H1 (cell line): ENCODE measurements at regions not wholly inside any gene's neighbourhood (a gene's known extent, or its start where the extent isn't known, plus 50 kb on each side); places are given as distances from the start of the nearest gene placed in this dataset.

ENCODE experiments used
- CTCF ChIA-PET: fragments of 300-600 bp; sonication (Branson Sonifier 250); formaldehyde crosslinking; loops from one replicate; lab custom pipeline; 2021; ENCODE audit not compliant: partially characterized antibody; lab: Charles Lee
- POLR2A ChIA-PET: fragments of 300-600 bp; sonication (Branson Sonifier 250); formaldehyde crosslinking; loops from one replicate; lab custom pipeline; 2021; ENCODE audit warnings: inconsistent platforms; ENCODE audit not compliant: partially characterized antibody; lab: Charles Lee
- DNase-seq, 2 experiments: peaks; one replicate each; pipeline versions ENCODE4 v3.0.0 to v3.0.0-alpha.2; 2010 to 2022; ENCODE audit warnings: low spot score in 2 of 2, low read depth in 1 of 2, mixed read lengths in 1 of 2
- FAIRE-seq: peaks from 2 replicates; lab custom pipeline; 2011; peaks lifted over from hg19 to GRCh38; lab: Jason Lieb, UNC
- H2AFZ ChIP-seq: 2 replicates; pipeline ENCODE4 v1.8.1; 2012; ENCODE audit warnings: low read length, inconsistent platforms
- H2AK5ac ChIP-seq: 2 replicates; pipeline ENCODE4 v1.6.1; 2013; ENCODE audit warnings: low read depth, low read length
- H2BK120ac ChIP-seq: replicated peaks from 2 replicates; pipeline ENCODE3; 2013; ENCODE audit warnings: low read depth, low read length, inconsistent platforms
- H2BK12ac ChIP-seq: 2 replicates; pipeline ENCODE4 v1.6.1; 2013; ENCODE audit warnings: low read depth, low read length
- H2BK15ac ChIP-seq: 2 replicates; pipeline ENCODE4 v1.6.1; 2013; ENCODE audit warnings: low read length
- H2BK20ac ChIP-seq: 2 replicates; pipeline ENCODE4 v1.6.1; 2013; ENCODE audit warnings: low read length
- H2BK5ac ChIP-seq: 2 replicates; pipeline ENCODE4 v1.6.1; 2013; ENCODE audit warnings: low read depth, low read length
- H3K14ac ChIP-seq: 2 replicates; pipeline ENCODE4 v1.6.1; 2013; ENCODE audit warnings: inconsistent platforms; ENCODE audit not compliant: insufficient read length
- H3K18ac ChIP-seq: 2 replicates; pipeline ENCODE4 v1.6.1; 2013; ENCODE audit warnings: low read length; ENCODE audit errors: extremely low read depth
- H3K23ac ChIP-seq: 2 replicates; pipeline ENCODE4 v1.6.1; 2013; ENCODE audit warnings: inconsistent platforms; ENCODE audit not compliant: insufficient read length
- H3K23me2 ChIP-seq: 2 replicates; pipeline ENCODE4 v1.6.1; 2013; ENCODE audit warnings: low read depth, low read length
- H3K27ac ChIP-seq: 2 replicates; pipeline ENCODE4 v1.6.1; 2011; ENCODE audit warnings: low read depth, low read length, inconsistent platforms
- H3K27me3 ChIP-seq, 4 experiments: replicated peaks in 1 of 4; 1 replicate in 1 of 4; 2 replicates in 3 of 4; pipeline versions ENCODE4 v1.6.1 to v1.8.1; 2011 to 2013; ENCODE audit warnings: low read length in 3 of 4, mild to moderate bottlenecking in 3 of 4, inconsistent platforms in 2 of 4, mixed read lengths in 2 of 4, moderate library complexity in 1 of 4; ENCODE audit not compliant: control insufficient read depth in 3 of 4, insufficient read depth in 3 of 4; ENCODE audit errors: extremely low read depth in 1 of 4
- H3K36me3 ChIP-seq, 4 experiments: 2 replicates each; pipeline versions ENCODE4 v1.6.1 to v1.8.1; 2011 to 2013; ENCODE audit warnings: mild to moderate bottlenecking in 4 of 4, low read length in 3 of 4, moderate library complexity in 2 of 4, control low read depth in 1 of 4, inconsistent platforms in 1 of 4; ENCODE audit not compliant: insufficient read depth in 4 of 4, control insufficient read depth in 2 of 4
- H3K4ac ChIP-seq: replicated peaks from 2 replicates; pipeline ENCODE3; 2013; ENCODE audit warnings: low read length, low read depth, mixed read lengths, inconsistent platforms; ENCODE audit not compliant: insufficient read length
- H3K4me1 ChIP-seq, 4 experiments: replicated peaks in 1 of 4; 1 replicate in 1 of 4; 2 replicates in 3 of 4; pipeline versions ENCODE4 v1.6.1 to v1.8.1; 2011 to 2013; ENCODE audit warnings: low read length in 3 of 4, inconsistent platforms in 2 of 4, mixed read lengths in 1 of 4; ENCODE audit not compliant: insufficient read depth in 4 of 4, control insufficient read depth in 3 of 4
- H3K4me2 ChIP-seq, 2 experiments: 2 replicates each; pipeline versions ENCODE4 v1.6.1 to v1.8.1; 2011 to 2013; ENCODE audit warnings: low read depth in 2 of 2, low read length in 2 of 2, control low read depth in 1 of 2, inconsistent platforms in 1 of 2, mild to moderate bottlenecking in 1 of 2; ENCODE audit not compliant: insufficient read depth in 1 of 2
- H3K4me3 ChIP-seq, 4 experiments: fragments of 200-600, 300-600 bp in 1 of 4; sonication (generic), shearing (Covaris generic), sonication (Bioruptor Twin) in 1 of 4; 2 replicates each; pipeline versions ENCODE4 v1.5.1 to v1.8.1; 2011 to 2016; ENCODE audit warnings: low read length in 4 of 4, low read depth in 3 of 4, control low read depth in 2 of 4, inconsistent platforms in 2 of 4, mild to moderate bottlenecking in 2 of 4, mixed read lengths in 1 of 4, moderate library complexity in 1 of 4; ENCODE audit not compliant: insufficient read depth in 2 of 4; ENCODE audit errors: extremely low read depth in 1 of 4
- H3K56ac ChIP-seq: replicated peaks from 2 replicates; pipeline ENCODE3; 2013; ENCODE audit warnings: low read depth, mild to moderate bottlenecking, mixed read lengths, low read length, inconsistent platforms; ENCODE audit not compliant: insufficient read length
- H3K79me1 ChIP-seq: 2 replicates; pipeline ENCODE4 v1.6.1; 2013; ENCODE audit warnings: low read depth, low read length, control low read depth
- H3K79me2 ChIP-seq, 2 experiments: 2 replicates each; pipeline versions ENCODE4 v1.6.1 to v1.8.1; 2012 to 2013; ENCODE audit warnings: low read length in 2 of 2, mild to moderate bottlenecking in 2 of 2, inconsistent platforms in 1 of 2; ENCODE audit not compliant: insufficient read depth in 2 of 2, control insufficient read depth in 1 of 2
- H3K9ac ChIP-seq, 4 experiments: replicated peaks in 1 of 4; 1 replicate in 1 of 4; 2 replicates in 3 of 4; pipeline versions ENCODE4 v1.6.1 to v1.8.1; 2011 to 2013; ENCODE audit warnings: low read depth in 3 of 4, low read length in 3 of 4, control low read depth in 2 of 4, mild to moderate bottlenecking in 2 of 4, moderate library complexity in 2 of 4, inconsistent platforms in 1 of 4; ENCODE audit errors: extremely low read depth in 1 of 4
- H3K9me3 ChIP-seq, 2 experiments: 2 replicates each; pipeline versions ENCODE4 v1.6.1 to v1.8.1; 2012 to 2013; ENCODE audit warnings: mild to moderate bottlenecking in 2 of 2, moderate library complexity in 2 of 2, control low read depth in 1 of 2, inconsistent platforms in 1 of 2, low read depth in 1 of 2, low read length in 1 of 2, mixed read lengths in 1 of 2; ENCODE audit not compliant: insufficient read depth in 2 of 2
- H4K20me1 ChIP-seq, 2 experiments: replicated peaks in 1 of 2; 2 replicates each; pipeline versions ENCODE3 to v1.8.1; 2011 to 2013; ENCODE audit warnings: inconsistent platforms in 2 of 2, low read length in 2 of 2, mild to moderate bottlenecking in 1 of 2; ENCODE audit not compliant: insufficient read depth in 2 of 2, control insufficient read depth in 1 of 2
- H4K5ac ChIP-seq: 2 replicates; pipeline ENCODE4 v1.6.1; 2013; ENCODE audit warnings: low read length, low read depth, mixed read lengths, inconsistent platforms; ENCODE audit not compliant: insufficient read length
- H4K8ac ChIP-seq: 2 replicates; pipeline ENCODE4 v1.8.0; 2013; ENCODE audit warnings: mild to moderate bottlenecking, moderate library complexity, low read length, inconsistent platforms; ENCODE audit not compliant: insufficient read depth; ENCODE audit errors: extremely low read depth
- H4K91ac ChIP-seq: replicated peaks from 2 replicates; pipeline ENCODE3; 2013; ENCODE audit warnings: low read length, mixed read lengths, inconsistent platforms; ENCODE audit not compliant: insufficient read length
- ATF3 ChIP-seq: IDR thresholded peaks from 2 replicates; pipeline ENCODE4 v1.6.1; 2011; ENCODE audit warnings: low read depth, mild to moderate bottlenecking, low read length; ENCODE audit not compliant: insufficient read depth
- BCL11A ChIP-seq, 2 experiments: IDR thresholded peaks; one replicate each; pipeline ENCODE4 v1.6.1; 2011; ENCODE audit warnings: low read depth in 2 of 2, low read length in 2 of 2, mild to moderate bottlenecking in 2 of 2
- BRCA1 ChIP-seq: IDR thresholded peaks from 2 replicates; pipeline ENCODE4 v1.6.1; 2012; ENCODE audit warnings: low read depth, low read length, improper control_type of control experiment
- CBX8 ChIP-seq: fragments of 300-800, 300-1000 bp; sonication (generic); IDR thresholded peaks from 2 replicates; pipeline ENCODE4 v1.7.1; 2016; ENCODE audit warnings: low read depth, low read length, borderline replicate concordance
- CHD1 ChIP-seq: IDR thresholded peaks from 2 replicates; pipeline ENCODE4 v1.6.1; 2012; ENCODE audit warnings: low read depth, low read length, improper control_type of control experiment
- CHD2 ChIP-seq: IDR thresholded peaks from 2 replicates; pipeline ENCODE4 v1.6.1; 2012; ENCODE audit warnings: low read length, improper control_type of control experiment
- POLR2A ChIP-seq, 2 experiments: IDR thresholded peaks; 1 replicate in 1 of 2; 2 replicates in 1 of 2; pipeline ENCODE4 v1.6.1; 2011; ENCODE audit warnings: low read depth in 2 of 2, low read length in 2 of 2, mild to moderate bottlenecking in 2 of 2; ENCODE audit errors: control extremely low read depth in 1 of 2
- SP2 ChIP-seq: IDR thresholded peaks from 2 replicates; pipeline ENCODE4 v1.6.1; 2012; ENCODE audit warnings: mild to moderate bottlenecking, low read length, inconsistent platforms
- SUZ12 ChIP-seq: fragments of 200-600 bp; sonication (generic); IDR thresholded peaks from 2 replicates; pipeline ENCODE4 v1.6.1; 2012; ENCODE audit warnings: mild to moderate bottlenecking, inconsistent platforms, low read length, moderate library complexity, mixed read lengths
- ZNF274 ChIP-seq: IDR thresholded peaks from 2 replicates; pipeline ENCODE4 v1.7.0; 2012; ENCODE audit warnings: low read length, borderline replicate concordance; ENCODE audit errors: extremely low read depth
- WGBS, 2 experiments: shearing (Covaris generic) in 1 of 2; methylation state at CpG; one replicate each; pipeline versions ENCODE4 v1.1.6 to v1.1.7; 2013 to 2015; ENCODE audit warnings: low lambda C conversion rate in 2 of 2, mixed read lengths in 2 of 2, inconsistent platforms in 1 of 2, low coverage in 1 of 2, missing lambda C conversion rate in 1 of 2; ENCODE audit not compliant: insufficient replicate concordance in 2 of 2, insufficient coverage in 1 of 2, insufficient read length in 1 of 2; ENCODE audit errors: extremely low coverage in 1 of 2, missing lambda C conversion rate in 1 of 2; 5-methylcytosine and 5-hydroxymethylcytosine counted together
- TF ChIP-seq, protein P1 (sequence below): IDR thresholded peaks from 2 replicates; pipeline ENCODE4 v1.6.1; 2012; ENCODE audit warnings: inconsistent platforms
- TF ChIP-seq, protein P2 (sequence below): IDR thresholded peaks from 2 replicates; pipeline ENCODE4 v1.6.1; 2011; ENCODE audit warnings: low read length, improper control_type of control experiment

DNA sequence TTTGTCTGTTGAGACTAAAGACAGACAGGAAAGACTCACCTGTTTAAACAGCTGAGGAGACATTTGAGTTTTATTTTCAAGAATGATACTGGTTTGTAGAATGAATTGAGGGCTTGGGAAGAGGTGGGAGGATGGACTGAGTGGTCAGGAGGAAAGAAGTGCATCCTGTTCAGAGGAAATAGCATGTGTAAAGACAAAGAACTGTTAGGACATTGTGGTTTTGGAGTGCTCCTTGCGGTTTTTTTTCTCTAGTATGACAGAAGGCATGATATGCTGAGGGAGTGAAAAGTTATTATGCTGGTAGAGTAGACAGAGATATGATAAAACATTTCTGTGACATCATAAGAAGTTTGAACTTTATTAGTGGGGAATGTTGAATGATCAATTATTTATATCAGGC is 270.7 kb upstream of the ELAVL2 start:
- H3K4me1 ChIP-seq, result no peaks in the 10 kb centered on the region
- no peak overlapping the region for H4K91ac ChIP-seq
- no peak overlapping the region for H2AK5ac ChIP-seq
- H2BK12ac ChIP-seq, result no peak overlapping the region
- ChIA-PET CTCF (interaction anchor here (0.7 kb wide), 1 partner anchor 430 kb away, joined by 4 read pairs; no protein-coding TSS in a partner anchor), POLR2A (no interaction called here)
- H2BK15ac ChIP-seq, result peak overlapping the region; percentile 23; the same call in 1 of the 2 replicates
- no peak overlapping the region for H3K4me2 ChIP-seq
- no peaks in the 10 kb centered on the region; a peak in 1 of 4 replicates for H3K9me3 ChIP-seq
- no peak overlapping the region for H3K18ac ChIP-seq
- H3K27me3 ChIP-seq, result no peaks in the 10 kb centered on the region
- H3K23me2 ChIP-seq, result no peaks in the 10 kb centered on the region
- H3K79me2 ChIP-seq, result no peaks in the 10 kb centered on the region
- DNase-seq, result no peak
- no peak overlapping the region for H2BK5ac ChIP-seq
- H3K79me1 ChIP-seq, result no peaks in the 10 kb centered on the region
- H3K14ac ChIP-seq, result no peak overlapping the region
- no peak overlapping the region for H3K23ac ChIP-seq
- 60% methylated on average over 1 of the region's 1 CpG; no CpG with 5 or more reads in 1 of the 2 experiments for WGBS, 2 experiments
- no peak overlapping the region for H3K27ac ChIP-seq
- no peak overlapping the region for H3K56ac ChIP-seq
- H3K4ac ChIP-seq, result no peak overlapping the region
- no peaks in the 10 kb centered on the region for H4K20me1 ChIP-seq
- no peak overlapping the region for H3K4me3 ChIP-seq
- FAIRE-seq, result no peak
- H4K8ac ChIP-seq, result no peak overlapping the region
- no peaks in the 10 kb centered on the region for H3K36me3 ChIP-seq
- no peak overlapping the region for H2BK120ac ChIP-seq
- H3K9ac ChIP-seq, result no peak overlapping the region
- no peak overlapping the region for H2BK20ac ChIP-seq
- H4K5ac ChIP-seq, result no peak overlapping the region
- H2AFZ ChIP-seq, result no peak overlapping the region
- TF ChIP-seq BCL11A (IDR thresholded peaks at IDR 0.05; ENCODE audit: low read depth in 2 of 2, low read length in 2 of 2) (no peak), CBX8 (no peak), BRCA1 (no peak), ZNF274 (no peak), POLR2A (IDR thresholded peaks at IDR 0.05; ENCODE audit: control extremely low read depth in 1 of 2, low read depth in 2 of 2, low read length in 2 of 2) (no peak), CHD2 (no peak), CHD1 (no peak), SUZ12 (no peak), ATF3 (no peak), SP2 (no peak)
- TF ChIP-seq, protein P1, sequence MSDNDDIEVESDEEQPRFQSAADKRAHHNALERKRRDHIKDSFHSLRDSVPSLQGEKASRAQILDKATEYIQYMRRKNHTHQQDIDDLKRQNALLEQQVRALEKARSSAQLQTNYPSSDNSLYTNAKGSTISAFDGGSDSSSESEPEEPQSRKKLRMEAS, result no peak
- TF ChIP-seq, protein P2, sequence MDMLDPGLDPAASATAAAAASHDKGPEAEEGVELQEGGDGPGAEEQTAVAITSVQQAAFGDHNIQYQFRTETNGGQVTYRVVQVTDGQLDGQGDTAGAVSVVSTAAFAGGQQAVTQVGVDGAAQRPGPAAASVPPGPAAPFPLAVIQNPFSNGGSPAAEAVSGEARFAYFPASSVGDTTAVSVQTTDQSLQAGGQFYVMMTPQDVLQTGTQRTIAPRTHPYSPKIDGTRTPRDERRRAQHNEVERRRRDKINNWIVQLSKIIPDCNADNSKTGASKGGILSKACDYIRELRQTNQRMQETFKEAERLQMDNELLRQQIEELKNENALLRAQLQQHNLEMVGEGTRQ, result no peak
